H9 (cell line): ENCODE measurements at regions not wholly inside any gene's neighbourhood (a gene's known extent, or its start where the extent isn't known, plus 50 kb on each side); places are given as distances from the start of the nearest gene placed in this dataset.

Experiments
- DNase-seq: peaks from one replicate; pipeline ENCODE4 v3.0.0-alpha.2; 2017
- H2AFZ ChIP-seq: one replicate; pipeline ENCODE4 v1.6.1; 2013; ENCODE audit warnings: mild to moderate bottlenecking, low read length, control low read depth, moderate library complexity
- H2AK5ac ChIP-seq: 2 replicates; pipeline ENCODE4 v1.6.1; 2013; ENCODE audit warnings: low read length, control low read depth, mixed read lengths; ENCODE audit not compliant: insufficient read length
- H2BK120ac ChIP-seq: one replicate; pipeline ENCODE4 v1.6.1; 2013; ENCODE audit warnings: low read depth, mild to moderate bottlenecking, low read length, control low read depth, inconsistent platforms; ENCODE audit not compliant: poor library complexity, severe bottlenecking
- H2BK12ac ChIP-seq: 2 replicates; pipeline ENCODE4 v1.6.1; 2013; ENCODE audit warnings: low read length, control low read depth, mixed read lengths, low read depth; ENCODE audit not compliant: insufficient read length
- H2BK15ac ChIP-seq: 2 replicates; pipeline ENCODE4 v1.6.1; 2013; ENCODE audit warnings: low read depth, low read length, control low read depth
- H2BK20ac ChIP-seq: one replicate; pipeline ENCODE4 v1.6.1; 2013; ENCODE audit warnings: low read depth, mild to moderate bottlenecking, low read length, control low read depth, inconsistent platforms; ENCODE audit not compliant: poor library complexity, severe bottlenecking
- H2BK5ac ChIP-seq: 2 replicates; pipeline ENCODE4 v1.6.1; 2013; ENCODE audit warnings: low read length, control low read depth, mixed read lengths; ENCODE audit not compliant: insufficient read length
- H3K14ac ChIP-seq: 2 replicates; pipeline ENCODE4 v1.6.1; 2013; ENCODE audit warnings: low read length, control low read depth; ENCODE audit not compliant: insufficient read depth
- H3K18ac ChIP-seq: 2 replicates; pipeline ENCODE4 v1.6.1; 2013; ENCODE audit warnings: low read depth, mild to moderate bottlenecking, mixed read lengths, low read length, control low read depth; ENCODE audit not compliant: insufficient read length
- H3K23ac ChIP-seq: 2 replicates; pipeline ENCODE4 v1.6.1; 2013; ENCODE audit warnings: low read length, control low read depth, mixed read lengths, low read depth; ENCODE audit not compliant: insufficient read length
- H3K23me2 ChIP-seq: 2 replicates; pipeline ENCODE4 v1.6.1; 2013; ENCODE audit warnings: low read depth, mild to moderate bottlenecking, mixed read lengths, low read length, control low read depth; ENCODE audit not compliant: insufficient read length, poor library complexity, severe bottlenecking
- H3K27ac ChIP-seq: 2 replicates; pipeline ENCODE4 v1.5.1; 2013; ENCODE audit warnings: low read length, control low read depth, mixed read lengths, low read depth; ENCODE audit not compliant: insufficient read length
- H3K27me3 ChIP-seq: 2 replicates; pipeline ENCODE4 v1.6.1; 2013; ENCODE audit warnings: low read length, control low read depth, inconsistent platforms; ENCODE audit not compliant: insufficient read depth
- H3K4ac ChIP-seq: 2 replicates; pipeline ENCODE4 v1.6.1; 2013; ENCODE audit warnings: low read depth, mild to moderate bottlenecking, control low read depth, inconsistent platforms, low read length, moderate library complexity
- H3K4me1 ChIP-seq: 2 replicates; pipeline ENCODE4 v1.6.1; 2013; ENCODE audit warnings: low read length, control low read depth, inconsistent platforms; ENCODE audit not compliant: insufficient read depth
- H3K4me2 ChIP-seq: 2 replicates; pipeline ENCODE4 v1.6.1; 2013; ENCODE audit warnings: low read length, control low read depth, mixed read lengths; ENCODE audit not compliant: insufficient read length, insufficient read depth
- H3K56ac ChIP-seq: 2 replicates; pipeline ENCODE4 v1.6.1; 2013; ENCODE audit warnings: low read depth, mild to moderate bottlenecking, mixed read lengths, low read length, control low read depth; ENCODE audit not compliant: insufficient read length
- H3K79me1 ChIP-seq: 2 replicates; pipeline ENCODE4 v1.6.1; 2013; ENCODE audit warnings: low read depth, mild to moderate bottlenecking, moderate library complexity, low read length, control low read depth, inconsistent platforms; ENCODE audit not compliant: insufficient read depth, poor library complexity, severe bottlenecking
- H3K79me2 ChIP-seq: 2 replicates; pipeline ENCODE4 v1.6.1; 2013; ENCODE audit warnings: low read length, control low read depth, inconsistent platforms; ENCODE audit not compliant: insufficient read depth
- H3K9ac ChIP-seq: 2 replicates; pipeline ENCODE4 v1.6.1; 2013; ENCODE audit warnings: low read length, control low read depth, mixed read lengths; ENCODE audit not compliant: insufficient read length; ENCODE audit errors: extremely low read depth
- H3K9me3 ChIP-seq: one replicate; pipeline ENCODE4 v1.6.1; 2013; ENCODE audit warnings: low read depth, low read length, inconsistent platforms; ENCODE audit not compliant: control insufficient read depth
- H3T11ph ChIP-seq: one replicate; pipeline ENCODE4 v1.6.1; 2013; ENCODE audit warnings: mild to moderate bottlenecking, low read length, control low read depth, inconsistent platforms
- H4K20me1 ChIP-seq: one replicate; pipeline ENCODE4 v1.6.1; 2013; ENCODE audit not compliant: control insufficient read depth, insufficient read length, insufficient read depth
- H4K5ac ChIP-seq: 2 replicates; pipeline ENCODE4 v1.6.1; 2013; ENCODE audit warnings: low read depth, mild to moderate bottlenecking, mixed read lengths, low read length, control low read depth; ENCODE audit not compliant: insufficient read length
- H4K8ac ChIP-seq: replicated peaks from 2 replicates; pipeline ENCODE4 v1.6.1; 2013; ENCODE audit warnings: low read length, control low read depth, mixed read lengths, low read depth; ENCODE audit not compliant: insufficient read length
- H4K91ac ChIP-seq: 2 replicates; pipeline ENCODE4 v1.6.1; 2013; ENCODE audit warnings: low read depth, mild to moderate bottlenecking, moderate library complexity, mixed read lengths, low read length, control low read depth; ENCODE audit not compliant: insufficient read length
- H3K27ac Mint-ChIP-seq, 3 experiments: 2 replicates in 2 of 3; 3 replicates in 1 of 3; pipeline ENCODE4 v1.8.0; 2020 to 2021; ENCODE audit warnings: mixed read lengths in 3 of 3, mild to moderate bottlenecking in 1 of 3, moderate library complexity in 1 of 3
- H3K27me3 Mint-ChIP-seq: 2 replicates; pipeline ENCODE4 v1.8.0; 2021; ENCODE audit warnings: low read depth, mild to moderate bottlenecking, moderate library complexity, mixed read lengths
- H3K36me3 Mint-ChIP-seq, 3 experiments: 2 replicates in 2 of 3; 3 replicates in 1 of 3; pipeline ENCODE4 v1.8.0; 2020 to 2021; ENCODE audit warnings: low read depth in 3 of 3, mixed read lengths in 3 of 3; ENCODE audit not compliant: insufficient read depth in 1 of 3
- H3K4me1 Mint-ChIP-seq, 2 experiments: 2 replicates each; pipeline ENCODE4 v1.8.0; 2020; ENCODE audit warnings: mixed read lengths in 2 of 2
- H3K4me3 Mint-ChIP-seq, 2 experiments: 2 replicates in 1 of 2; 3 replicates in 1 of 2; pipeline ENCODE4 v1.8.0; 2020 to 2021; ENCODE audit warnings: mild to moderate bottlenecking in 2 of 2, mixed read lengths in 2 of 2, moderate library complexity in 1 of 2
- H3K9me3 Mint-ChIP-seq, 2 experiments: 2 replicates in 1 of 2; 3 replicates in 1 of 2; pipeline ENCODE4 v1.8.0; 2020; ENCODE audit warnings: mild to moderate bottlenecking in 2 of 2, mixed read lengths in 2 of 2, moderate library complexity in 1 of 2
- CTCF ChIP-seq: fragments of 200-600 bp; sonication (generic); conservative IDR thresholded peaks from 3 replicates; pipeline ENCODE4 v1.8.0; 2021; ENCODE audit warnings: antibody characterized with exemption, mild to moderate bottlenecking
- WGBS: extraction: QIAGEN DNeasy Blood & Tissue Kit; methylation state at CpG from one replicate; pipeline ENCODE4 v1.1.7; 2013; ENCODE audit warnings: missing lambda C conversion rate, low lambda C conversion rate, mixed read lengths; ENCODE audit not compliant: insufficient read length; ENCODE audit errors: extremely low coverage; 5-methylcytosine and 5-hydroxymethylcytosine counted together

GRCh38 chr15:92751528-92751927, 96.0 kb upstream of the FAM174B start:
- H4K8ac ChIP-seq, result no peak overlapping the region
- no peak overlapping the region for H2BK120ac ChIP-seq
- no peak overlapping the region for H2AFZ ChIP-seq
- H3K27me3 Mint-ChIP-seq, result peaks cover 2% of the 10 kb centered on the region; the same call in 1 of the 2 replicates
- H3K4me1 ChIP-seq, result no peaks in the 10 kb centered on the region
- H3T11ph ChIP-seq, result no peak overlapping the region
- no peak overlapping the region for H2BK20ac ChIP-seq
- H2BK12ac ChIP-seq, result no peak overlapping the region
- no peaks in the 10 kb centered on the region for H3K79me2 ChIP-seq
- H3K4ac ChIP-seq, result no peak overlapping the region
- TF ChIP-seq CTCF, result no peak
- H3K9me3 Mint-ChIP-seq, result no peaks in the 10 kb centered on the region
- no peak overlapping the region for H3K9ac ChIP-seq
- no peaks in the 10 kb centered on the region for H3K79me1 ChIP-seq
- no peaks in the 10 kb centered on the region for H3K27me3 ChIP-seq
- H2AK5ac ChIP-seq, result no peak overlapping the region
- H4K5ac ChIP-seq, result no peak overlapping the region
- H3K27ac ChIP-seq, result no peak overlapping the region
- H3K56ac ChIP-seq, result no peak overlapping the region
- no peak overlapping the region for H4K91ac ChIP-seq
- WGBS, result no CpG with 5 or more reads among the region's 3 CpGs
- H3K4me1 Mint-ChIP-seq, result peaks cover 4 to 5% of the 10 kb centered on the region in 2 experiments; a peak in 2 of 4 replicates
- H3K4me2 ChIP-seq, result no peak overlapping the region
- H3K14ac ChIP-seq, result no peak overlapping the region
- no peaks in the 10 kb centered on the region for H3K23me2 ChIP-seq
- H3K9me3 ChIP-seq, result no peaks in the 10 kb centered on the region
- no peaks in the 10 kb centered on the region for H4K20me1 ChIP-seq
- H3K18ac ChIP-seq, result no peak overlapping the region
- no peak overlapping the region for H3K4me3 Mint-ChIP-seq
- no peak for DNase-seq
- H2BK15ac ChIP-seq, result no peak overlapping the region
- H3K23ac ChIP-seq, result no peak overlapping the region
- H3K27ac Mint-ChIP-seq, result peak overlapping the region in 1 of 3 experiments; percentile 20; a peak in 1 of 7 replicates
- H2BK5ac ChIP-seq, result no peak overlapping the region
- H3K36me3 Mint-ChIP-seq, result no peaks in the 10 kb centered on the region
